Endothelial cell of umbilical vein (primary cell): ENCODE measurements at regions not wholly inside any gene's neighbourhood (a gene's known extent, or its start where the extent isn't known, plus 50 kb on each side); places are given as distances from the start of the nearest gene placed in this dataset.

Experiments used
- CTCF ChIP-seq, 2 donors: IDR thresholded peaks; 1 replicate in 1 of 2; 2 replicates in 1 of 2; pipeline ENCODE4 v1.5.1; 2011; ENCODE audit warnings: low read length in 2 of 2, mild to moderate bottlenecking in 2 of 2, moderate library complexity in 2 of 2, control low read depth in 1 of 2, inconsistent platforms in 1 of 2, low read depth in 1 of 2; ENCODE audit not compliant: insufficient read depth in 1 of 2; ENCODE audit errors: extremely low read depth in 1 of 2
- POLR2AphosphoS5 ChIP-seq: IDR thresholded peaks from 2 replicates; pipeline ENCODE4 v1.6.1; 2012; ENCODE audit warnings: low read depth, mild to moderate bottlenecking, control low read depth, low read length, moderate library complexity; ENCODE audit not compliant: insufficient read depth

GRCh38 chr16:86878236-86879080 lies 300.1 kb downstream of the FOXL1 start:
- TF ChIP-seq CTCF (IDR thresholded peaks at IDR 0.05; ENCODE audit: extremely low read depth in 1 of 2, insufficient read depth in 1 of 2, low read depth in 1 of 2, low read length in 2 of 2), result no peak
- no peak for TF ChIP-seq POLR2AphosphoS5
